GM19238 (cell line): ENCODE measurements at regions not wholly inside any gene's neighbourhood (a gene's known extent, or its start where the extent isn't known, plus 50 kb on each side); places are given as distances from the start of the nearest gene placed in this dataset.
"Not testable (repeated sequence)": the region's sequence is repeated elsewhere in the genome, so short reads cannot be mapped to it uniquely, and the experiment has no call there.

Source experiments
- DNase-seq: peaks from one replicate; pipeline ENCODE4 v3.0.0; 2011; ENCODE audit warnings: low spot score; ENCODE audit not compliant: insufficient read length

DNA sequence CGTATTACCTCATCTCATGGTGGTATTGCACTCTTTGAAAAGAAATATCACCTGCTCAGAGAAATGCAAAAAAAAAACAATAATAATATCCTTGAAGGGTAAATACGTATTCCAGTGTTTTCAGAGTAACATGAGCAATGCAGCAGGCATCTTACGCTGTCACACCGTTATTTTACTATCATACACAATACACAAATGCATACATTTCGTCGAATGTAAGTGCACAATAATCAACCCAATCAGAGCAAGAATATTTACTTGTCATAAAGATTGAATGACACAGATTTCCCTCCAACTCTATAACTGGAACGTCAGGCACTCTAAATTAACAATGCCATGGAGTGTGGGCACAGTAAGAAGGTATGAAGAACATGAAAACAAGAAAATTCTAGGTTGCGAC is 1050.1 kb downstream of the PLA2G4A start:
- no peak for DNase-seq

DNA sequence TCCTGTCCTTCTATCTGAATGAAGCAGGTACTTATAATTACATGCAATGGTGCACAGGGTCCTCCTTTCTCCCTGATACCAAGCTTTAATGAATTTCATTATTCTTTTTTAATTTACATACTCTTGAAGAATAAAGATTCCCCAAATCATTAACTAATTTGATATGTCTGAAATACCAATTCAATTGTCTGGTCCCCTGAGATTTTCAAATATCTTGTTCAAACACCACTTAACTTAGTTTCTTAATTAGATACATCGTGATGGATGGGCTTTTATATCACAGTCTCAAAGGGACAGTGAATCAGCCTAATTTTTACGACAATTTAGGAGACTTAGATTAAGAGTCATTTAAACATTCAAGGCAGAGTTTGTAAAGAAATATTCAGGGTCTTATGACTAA is 1054.6 kb downstream of the PLA2G4A start:
- DNase-seq, result no peak

DNA sequence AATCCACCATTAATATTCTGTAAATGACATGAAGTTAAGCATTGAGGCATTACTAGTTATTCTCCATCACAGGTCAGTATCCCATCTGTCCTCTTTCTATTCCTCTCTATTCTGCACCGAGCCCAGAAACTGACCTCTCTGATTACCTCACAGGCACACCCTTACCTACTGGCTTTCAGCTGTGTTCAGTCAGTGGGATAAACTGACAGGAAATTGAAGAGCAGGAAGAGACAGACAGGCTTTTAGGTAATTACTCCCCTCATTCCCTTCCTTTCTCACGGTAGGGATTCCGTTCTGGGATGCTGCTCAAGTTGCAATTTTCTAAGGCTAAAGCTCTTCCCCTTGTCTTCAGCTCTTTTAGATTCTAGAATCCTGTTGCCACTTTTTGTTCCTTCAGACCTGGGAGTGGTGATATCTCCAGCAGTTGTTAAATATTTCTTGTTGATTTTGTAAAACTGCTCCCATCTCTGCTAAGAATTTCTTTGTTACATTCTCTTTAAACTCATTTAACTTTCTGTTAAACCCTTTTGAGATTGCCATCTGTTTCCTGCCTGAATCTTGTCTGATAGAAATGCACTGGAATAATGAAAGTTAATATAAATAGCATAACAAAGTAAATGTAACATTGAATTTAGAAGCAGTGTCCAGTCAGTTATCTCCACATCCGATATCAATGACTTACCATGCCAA is 1063.4 kb downstream of the PLA2G4A start:
- DNase-seq, result no peak

DNA sequence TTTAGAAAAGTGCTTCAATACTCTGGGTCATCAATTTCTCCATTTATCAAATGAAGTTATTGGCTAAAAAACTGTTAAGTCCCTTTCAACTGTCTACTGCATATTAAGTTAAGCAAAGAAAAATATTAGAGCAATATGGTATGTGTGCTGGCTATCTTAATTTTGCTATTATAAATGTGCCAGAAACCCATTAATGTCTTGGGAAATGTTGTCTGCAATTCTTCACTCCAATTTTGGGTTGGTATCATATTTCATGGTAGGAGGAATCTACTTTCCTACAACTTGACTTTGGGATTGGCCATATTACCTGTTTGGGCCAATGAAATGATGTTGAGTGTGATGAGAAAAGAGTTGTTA is 1063.9 kb downstream of the PLA2G4A start:
- no peak for DNase-seq

DNA sequence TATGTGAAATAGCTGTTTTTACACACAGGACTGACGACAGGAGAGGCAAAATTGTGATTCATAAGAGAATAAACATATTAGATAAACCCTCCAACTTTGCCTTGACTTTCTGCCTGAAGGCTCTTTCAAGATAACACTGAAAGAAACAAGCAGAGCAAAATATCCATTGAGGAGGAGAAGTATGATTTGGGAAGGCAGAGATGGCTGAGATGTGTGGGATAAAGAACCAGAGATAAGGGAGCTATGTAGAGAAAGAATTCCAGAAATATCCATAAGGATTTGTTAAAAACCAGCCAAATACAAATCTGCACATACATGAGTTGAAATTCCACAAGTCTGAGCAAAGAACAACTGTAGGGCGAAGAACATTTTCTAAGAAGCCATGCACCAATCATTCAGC is 1064.7 kb downstream of the PLA2G4A start:
- DNase-seq, result no peak

DNA sequence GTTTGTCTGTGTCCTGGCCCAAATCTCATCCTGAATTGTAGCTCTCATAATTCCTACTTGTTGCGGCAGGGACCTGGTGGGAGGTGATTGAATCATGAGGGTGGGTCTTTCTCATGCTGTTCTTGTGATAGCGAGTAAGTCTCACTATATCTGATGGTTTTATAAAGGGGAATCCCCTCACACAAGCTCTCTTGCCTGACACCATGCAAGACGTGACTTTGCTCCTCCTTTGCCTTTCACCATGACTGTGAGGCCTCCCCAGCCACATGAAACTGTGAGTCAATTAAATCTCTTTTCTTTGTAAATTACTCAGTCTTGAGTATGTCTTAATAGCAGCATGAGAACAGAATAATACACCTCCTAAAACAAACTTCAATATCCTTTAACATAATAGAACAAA is 1065.6 kb downstream of the PLA2G4A start:
- DNase-seq, result no peak

DNA sequence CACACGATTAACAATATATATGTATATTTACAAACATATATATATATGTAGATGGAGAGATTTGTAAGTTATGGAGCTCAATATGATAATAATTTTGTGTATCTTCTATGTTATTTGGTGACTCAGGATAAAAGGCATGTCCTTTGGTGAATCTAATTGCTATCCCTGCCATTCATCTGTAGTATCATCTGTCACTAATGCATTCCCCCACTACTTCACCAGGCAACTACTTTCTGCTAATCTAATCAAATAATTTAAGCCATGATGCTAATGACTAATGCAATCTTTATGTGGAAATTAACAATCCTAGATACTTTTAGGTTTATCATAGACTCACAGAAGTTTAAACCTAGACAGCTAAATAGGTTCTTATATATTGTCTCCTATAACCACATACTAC is 1074.5 kb downstream of the PLA2G4A start:
- DNase-seq, result no peak

DNA sequence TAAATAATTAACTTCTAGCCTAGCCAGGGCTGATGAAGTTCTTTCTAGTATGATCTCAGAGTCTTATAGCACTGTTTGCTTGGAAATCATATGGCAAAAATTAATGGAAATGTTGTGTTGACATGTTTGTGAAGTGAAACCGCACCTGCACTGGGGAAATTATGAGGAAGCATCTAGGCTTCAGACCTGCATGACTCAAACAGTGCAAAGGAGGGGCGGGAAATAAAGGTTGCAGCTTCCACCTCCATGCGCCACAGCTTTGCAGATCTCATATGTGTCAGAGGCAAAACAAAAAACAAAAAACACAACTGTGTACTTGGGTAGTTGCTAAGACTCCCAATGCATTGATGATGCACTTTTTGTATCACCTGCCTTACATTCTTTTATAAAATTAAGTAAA is 1080.6 kb downstream of the PLA2G4A start:
- no peak for DNase-seq

DNA sequence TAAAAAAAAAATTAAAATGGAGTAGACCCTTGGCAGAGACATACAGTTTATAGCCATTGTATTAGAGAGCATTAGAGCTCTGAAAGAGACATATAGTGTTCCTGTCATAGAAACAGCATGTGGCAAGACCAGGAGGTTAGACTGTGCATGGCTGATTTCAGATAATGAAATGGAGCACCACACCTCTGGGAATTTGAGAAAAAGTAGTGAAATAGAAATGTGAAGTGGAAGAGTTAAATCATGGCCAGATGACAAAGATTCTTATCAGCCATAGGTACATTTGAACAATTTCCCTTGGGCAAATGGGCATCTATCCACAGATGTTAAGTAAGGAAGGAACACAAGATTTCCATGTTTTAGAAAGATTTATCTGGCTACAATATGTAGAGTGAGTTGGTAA is 1083.1 kb downstream of the PLA2G4A start:
- no peak for DNase-seq

DNA sequence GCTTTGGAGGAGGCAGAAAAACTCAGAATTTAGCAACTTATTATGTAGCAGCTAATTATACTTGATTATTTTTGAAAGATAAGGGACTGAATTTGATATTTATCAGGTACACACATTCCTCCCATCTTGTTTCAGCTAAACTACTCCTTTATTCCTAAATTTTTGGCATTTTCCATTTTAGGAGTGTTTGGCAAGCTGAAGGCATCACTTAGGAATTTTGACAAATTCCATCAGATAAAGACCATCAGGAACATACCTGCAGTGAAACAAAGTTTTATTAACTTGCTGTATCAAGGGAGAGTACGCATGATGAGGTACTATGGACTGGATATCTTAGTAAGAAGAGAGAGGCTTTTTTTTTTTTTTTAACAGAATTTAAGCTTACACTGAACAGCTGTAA is 1092.2 kb downstream of the PLA2G4A start:
- no peak for DNase-seq

DNA sequence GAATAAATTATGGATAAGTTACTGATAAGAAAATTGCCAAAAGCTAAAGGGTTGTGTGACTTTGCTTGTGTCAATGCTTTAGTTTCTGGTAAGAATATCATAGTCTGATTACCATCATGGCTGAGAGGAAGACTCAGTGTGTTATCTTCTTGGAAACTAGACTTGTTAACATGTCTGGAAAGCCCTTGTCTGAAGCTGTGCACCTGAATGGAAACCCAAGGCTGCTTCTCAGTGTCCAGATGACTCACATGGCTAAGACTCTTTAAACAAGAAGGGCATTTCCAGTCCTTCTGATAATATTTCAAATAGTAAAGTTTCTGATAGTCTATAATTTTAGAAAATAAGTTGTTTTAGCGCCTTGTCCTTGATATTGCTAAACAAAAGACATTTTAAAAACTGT is 1092.7 kb downstream of the PLA2G4A start:
- no peak for DNase-seq

DNA sequence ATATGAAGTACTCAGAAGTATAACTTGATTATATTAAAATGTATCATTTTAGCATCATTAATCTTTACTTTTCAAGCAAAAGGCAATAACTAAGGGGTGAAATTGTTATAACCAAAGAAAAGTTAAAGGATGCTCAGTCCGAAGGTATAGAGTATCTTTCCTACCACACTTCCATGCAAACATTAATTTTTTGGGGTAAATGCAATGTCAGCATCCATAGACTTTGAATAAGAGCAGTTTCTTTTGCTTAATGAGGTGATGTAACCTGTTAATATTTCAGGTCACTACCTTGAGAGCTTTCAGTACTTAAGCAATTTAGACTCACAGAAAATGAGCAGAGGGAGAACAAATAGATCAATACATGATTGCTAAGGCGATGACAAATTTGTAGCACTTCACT is 1093.5 kb downstream of the PLA2G4A start:
- no peak for DNase-seq

DNA sequence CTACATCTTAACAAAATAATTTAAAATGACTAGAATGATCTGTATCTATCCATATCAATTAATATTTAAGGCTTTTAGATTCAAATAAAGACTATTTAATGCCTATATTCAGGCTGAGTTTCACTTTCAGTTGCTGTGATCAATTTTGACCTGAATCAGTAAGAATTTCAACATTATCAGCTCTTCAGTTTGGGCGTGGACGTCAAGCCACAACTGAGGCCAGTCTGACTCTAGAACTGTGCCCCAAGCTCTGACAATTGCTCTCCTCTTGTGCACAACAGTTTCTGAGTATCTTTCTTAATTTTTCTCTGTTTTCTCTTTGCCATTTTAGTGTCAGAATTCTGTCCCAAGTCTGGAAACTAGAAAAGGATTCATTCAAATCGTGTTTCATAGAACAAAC is 1095.5 kb downstream of the PLA2G4A start:
- DNase-seq, result no peak

DNA sequence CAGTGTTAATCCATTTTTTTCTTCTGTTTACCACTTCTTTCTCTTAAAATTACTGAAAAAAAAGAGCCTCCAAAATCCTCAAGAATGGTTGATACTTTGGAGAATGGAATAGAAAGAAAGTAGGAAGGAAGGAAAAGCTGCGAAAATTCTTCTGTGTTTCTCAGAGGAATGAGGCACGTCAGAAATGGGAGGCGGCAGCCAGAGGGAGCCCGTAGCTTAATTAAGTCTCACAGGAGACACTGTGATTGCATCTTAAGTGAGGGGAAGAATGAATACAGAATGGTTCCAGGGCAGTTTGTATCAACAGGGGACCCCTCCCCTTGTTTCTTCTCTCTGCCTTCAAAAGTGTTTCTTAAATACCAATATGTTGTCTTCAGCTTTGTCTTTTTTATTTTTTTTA is 1099.5 kb downstream of the PLA2G4A start:
- DNase-seq, result peak; percentile 10

DNA sequence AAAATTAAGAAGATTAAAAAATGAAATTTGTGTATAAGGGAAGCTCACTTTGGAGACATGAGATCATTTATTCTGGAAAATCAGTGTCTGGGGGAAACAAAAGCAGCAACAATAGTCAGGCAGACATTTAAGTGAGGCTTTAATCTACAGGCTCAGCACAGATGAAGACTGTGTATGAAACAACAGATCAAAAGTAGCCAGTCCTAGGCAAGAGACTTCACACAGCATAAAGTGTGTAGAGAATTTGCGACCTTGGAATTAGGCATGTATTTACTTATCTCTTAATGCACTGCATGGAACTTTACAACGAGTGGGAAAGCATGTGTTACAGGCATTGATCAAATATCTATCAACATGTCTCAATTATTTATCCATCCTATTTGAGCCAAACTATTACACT is 1099.9 kb downstream of the PLA2G4A start:
- no peak for DNase-seq

DNA sequence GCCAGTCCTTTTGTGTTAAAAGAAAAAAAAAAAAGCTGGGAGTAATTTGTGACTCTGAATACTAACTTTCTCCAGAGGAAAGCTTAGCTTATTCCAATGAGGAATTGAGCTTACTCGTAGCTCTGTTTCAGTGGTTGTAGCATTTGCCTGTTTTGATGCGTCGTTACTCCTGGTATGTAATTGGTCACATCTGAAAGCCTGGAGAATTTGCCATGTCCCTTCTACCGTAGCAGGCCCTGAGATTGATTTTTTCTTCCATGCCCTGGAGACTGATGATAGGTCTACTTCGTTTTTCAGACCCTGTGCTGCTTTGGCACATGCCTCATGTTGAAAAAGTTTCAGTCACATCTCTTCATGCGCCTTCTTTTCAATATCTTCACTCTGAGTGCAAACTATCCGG is 1103.0 kb downstream of the PLA2G4A start:
- no peak for DNase-seq

DNA sequence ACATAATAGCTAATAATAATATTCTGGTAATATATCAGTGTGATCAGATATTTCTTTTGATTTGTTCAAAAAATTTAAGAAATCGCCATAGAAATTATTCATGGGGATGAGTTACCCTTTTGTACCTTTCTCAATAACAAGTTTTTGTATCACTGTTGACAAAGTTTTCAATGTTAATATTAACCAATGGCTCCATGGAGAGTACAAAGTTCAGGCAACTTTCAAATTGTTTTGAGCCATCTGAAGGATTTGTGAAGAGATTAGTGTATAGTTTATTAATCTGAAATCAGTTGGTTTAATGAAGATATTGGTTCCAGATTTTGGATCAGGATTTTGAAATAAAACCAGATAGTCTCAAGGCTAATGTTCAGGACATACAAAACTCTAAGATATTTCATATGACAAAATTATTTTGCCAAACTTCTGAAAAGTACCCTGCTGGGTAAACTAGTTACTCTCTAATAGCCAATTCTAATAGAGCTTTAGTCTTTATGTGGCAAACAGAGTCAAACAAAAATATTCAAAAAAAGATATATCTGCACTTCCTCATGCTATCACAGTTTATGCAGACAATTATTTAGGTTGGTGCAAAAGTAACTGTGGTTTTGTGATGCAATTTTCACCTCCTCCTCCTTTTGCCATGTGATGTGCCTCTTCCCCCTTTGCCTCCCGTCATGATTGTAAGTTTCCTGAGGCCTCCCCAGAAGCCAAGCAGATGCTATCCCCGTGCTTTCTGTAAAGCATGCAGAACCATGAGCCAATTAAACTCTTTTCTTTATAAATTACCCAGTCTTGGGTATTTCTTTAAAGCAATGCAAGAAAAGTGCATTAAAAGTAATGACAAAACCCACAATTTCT is 1105.0 kb downstream of the PLA2G4A start:
- DNase-seq, result no peak

DNA sequence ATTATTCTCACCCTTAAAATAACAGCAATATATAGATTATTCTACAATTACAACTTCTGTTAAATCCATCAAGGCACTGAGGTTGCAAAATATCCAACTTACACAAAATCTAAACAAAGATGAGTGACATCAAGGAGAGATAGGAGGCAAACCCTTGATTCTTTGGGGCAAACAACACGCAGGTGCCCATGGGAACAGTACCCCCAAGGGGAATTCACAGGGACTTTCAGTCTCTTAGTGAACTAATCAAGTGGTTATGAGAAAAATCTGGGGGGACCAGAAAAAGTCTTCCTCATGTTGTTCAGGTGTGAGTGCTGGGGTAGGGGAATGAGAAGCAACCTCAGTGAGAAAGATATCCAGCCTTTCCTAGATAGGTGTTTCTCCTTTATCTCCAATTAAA is 1107.9 kb downstream of the PLA2G4A start:
- DNase-seq, result no peak

DNA sequence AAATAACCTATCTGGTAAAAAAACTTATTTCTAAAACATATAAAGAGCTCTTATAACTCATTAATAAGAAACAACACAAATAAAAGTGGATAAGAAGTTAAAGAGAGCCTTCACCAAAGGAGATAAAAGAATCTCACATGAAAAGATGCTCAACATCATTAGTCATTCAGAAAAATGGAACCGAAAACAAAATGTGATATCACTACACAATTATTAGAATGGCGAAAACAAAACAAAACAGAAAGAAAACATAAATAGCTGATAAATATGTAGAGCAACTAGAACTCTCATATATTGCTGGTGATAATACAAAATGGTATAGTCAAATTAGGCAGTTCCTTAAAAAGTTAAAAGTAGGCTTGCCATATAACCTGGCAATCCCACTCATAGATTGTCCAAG is 1109.3 kb downstream of the PLA2G4A start:
- DNase-seq, result no peak

DNA sequence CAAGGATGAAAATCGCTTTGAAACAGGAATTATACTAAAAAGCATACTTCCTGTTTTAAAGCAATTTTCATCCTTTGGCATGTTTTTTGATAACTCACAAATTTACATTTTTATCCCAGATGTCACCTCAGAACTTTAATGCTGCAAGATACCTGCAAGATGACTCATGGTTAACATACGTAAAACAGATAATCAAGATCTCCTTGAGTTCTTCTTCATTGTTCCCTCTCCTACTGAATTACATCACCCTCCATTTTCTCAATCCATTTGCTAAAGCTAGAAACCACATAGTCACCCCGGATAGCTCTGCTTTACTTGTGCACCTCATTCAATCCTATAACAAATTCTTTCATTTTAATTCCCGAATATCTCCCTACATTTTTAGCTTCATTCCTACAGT is 1114.2 kb downstream of the PLA2G4A start:
- DNase-seq, result no peak

DNA sequence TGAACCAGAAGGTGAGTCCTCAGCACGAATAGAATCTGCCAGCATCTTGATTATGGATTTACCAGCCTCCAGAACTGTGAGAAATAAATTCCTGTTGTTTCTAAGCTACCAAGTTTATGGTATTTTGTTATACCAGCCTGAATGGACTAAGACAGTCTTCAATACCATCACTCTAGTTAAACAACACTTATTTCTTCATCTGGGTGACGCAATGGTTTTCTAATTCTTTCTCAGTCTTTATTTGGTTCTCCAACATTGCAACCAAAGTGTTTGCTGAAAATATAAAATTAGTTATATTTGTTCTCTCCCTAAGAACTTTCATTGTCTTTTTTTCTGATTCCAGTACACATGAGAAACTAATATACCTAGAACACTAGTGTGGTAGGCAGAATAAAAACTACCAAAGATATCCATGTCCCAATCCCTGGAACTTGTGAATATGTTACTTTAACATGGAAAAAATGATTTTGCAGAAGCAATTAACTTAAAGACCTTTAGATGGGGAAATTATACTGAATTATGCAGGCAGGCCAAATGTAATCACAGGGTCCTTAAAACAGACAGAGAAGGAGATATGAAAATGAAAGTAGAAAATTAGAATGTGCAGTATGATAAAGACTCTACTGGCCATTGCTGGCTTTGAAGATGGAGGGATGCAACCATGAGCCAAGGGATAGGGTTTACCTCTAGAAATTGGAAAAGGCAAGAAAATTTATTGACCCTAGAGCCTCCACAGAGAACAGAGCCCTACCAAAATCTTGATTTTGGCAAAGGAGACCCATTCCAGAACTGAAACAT is 1115.1 kb downstream of the PLA2G4A start:
- no peak for DNase-seq

DNA sequence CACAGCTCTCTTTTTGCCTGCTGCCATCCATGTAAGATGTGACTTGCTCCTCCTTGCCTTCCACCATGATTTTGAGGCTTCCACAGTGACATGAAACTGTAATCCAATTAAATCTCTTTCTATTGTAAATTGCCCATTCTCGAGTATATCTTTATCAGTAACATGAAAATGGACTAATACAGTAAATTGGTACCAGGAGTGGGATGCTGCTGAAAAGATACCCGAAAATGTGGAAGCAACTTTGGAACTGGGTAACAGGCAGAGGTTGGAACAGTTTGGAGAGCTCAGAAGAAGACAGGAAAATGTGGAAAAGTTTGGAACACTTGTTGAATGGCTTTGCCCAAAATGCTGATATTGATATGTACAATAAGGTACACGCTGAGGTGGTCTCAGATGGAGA is 1117.9 kb downstream of the PLA2G4A start:
- DNase-seq, result not testable (repeated sequence)
